Gastroesophageal sphincter (tissue), 4 donors: ENCODE measurements at regions not wholly inside any gene's neighbourhood (a gene's known extent, or its start where the extent isn't known, plus 50 kb on each side); places are given as distances from the start of the nearest gene placed in this dataset.

Source experiments
- ATAC-seq: fragments of 150-250 bp; one replicate; pipeline ENCODE4 v1.9.1; 2016; ENCODE audit warnings: mild to moderate bottlenecking, moderate library complexity
- H3K27ac ChIP-seq, 4 donors: fragments of 200-600 bp; sonication (generic) in 3 of 4; 1 replicate in 3 of 4; 2 replicates in 1 of 4; pipeline ENCODE4 v1.5.1; 2016 to 2019
- H3K27me3 ChIP-seq: fragments of 200-600 bp; sonication (generic); one replicate; pipeline ENCODE4 v1.5.1; 2019
- H3K36me3 ChIP-seq, 2 donors: fragments of 200-600 bp; sonication (generic); one replicate each; pipeline ENCODE4 v1.5.1; 2019; ENCODE audit warnings: control low read depth in 1 of 2
- H3K4me1 ChIP-seq, 3 donors: fragments of 200-600 bp; sonication (generic); 1 replicate in 2 of 3; 2 replicates in 1 of 3; pipeline ENCODE4 v1.5.1; 2016 to 2019; ENCODE audit warnings: control low read depth in 2 of 3
- H3K4me3 ChIP-seq, 2 donors: fragments of 200-600 bp; sonication (generic); one replicate each; pipeline ENCODE4 v1.5.1; 2019; ENCODE audit warnings: mild to moderate bottlenecking in 1 of 2, moderate library complexity in 1 of 2
- H3K9me3 ChIP-seq, 3 donors: fragments of 200-600 bp; sonication (generic); one replicate each; pipeline ENCODE4 v1.5.1; 2017 to 2019; ENCODE audit warnings: control low read depth in 2 of 3
- EP300 ChIP-seq: sonication (generic); formaldehyde crosslinking; IDR thresholded peaks from one replicate; pipeline ENCODE4 v1.6.1; 2017; ENCODE audit warnings: antibody characterized with exemption, mild to moderate bottlenecking
- POLR2A ChIP-seq, 2 donors: fragments of 450-650 bp; IDR thresholded peaks; one replicate each; pipeline ENCODE4 v1.6.1; 2017; ENCODE audit warnings: antibody characterized with exemption in 2 of 2, mild to moderate bottlenecking in 2 of 2, moderate library complexity in 1 of 2
- POLR2AphosphoS5 ChIP-seq: sonication (generic); formaldehyde crosslinking; IDR thresholded peaks from one replicate; pipeline ENCODE4 v1.6.1; 2017; ENCODE audit warnings: antibody characterized with exemption
- WGBS, 2 donors: methylation state at CpG; one replicate each; pipeline ENCODE4 v1.1.5; 2018; ENCODE audit warnings: low coverage in 1 of 2; 5-methylcytosine and 5-hydroxymethylcytosine counted together
- TF ChIP-seq, protein P1 (sequence below), 4 experiments: fragments of 200-600 bp in 2 of 4; fragments of 450-650 bp in 2 of 4; sonication (generic) in 1 of 4; IDR thresholded peaks; one replicate each; pipeline ENCODE4 v1.5.1; 2017 to 2019; ENCODE audit warnings: antibody characterized with exemption in 4 of 4, mild to moderate bottlenecking in 2 of 4, moderate library complexity in 2 of 4

DNA sequence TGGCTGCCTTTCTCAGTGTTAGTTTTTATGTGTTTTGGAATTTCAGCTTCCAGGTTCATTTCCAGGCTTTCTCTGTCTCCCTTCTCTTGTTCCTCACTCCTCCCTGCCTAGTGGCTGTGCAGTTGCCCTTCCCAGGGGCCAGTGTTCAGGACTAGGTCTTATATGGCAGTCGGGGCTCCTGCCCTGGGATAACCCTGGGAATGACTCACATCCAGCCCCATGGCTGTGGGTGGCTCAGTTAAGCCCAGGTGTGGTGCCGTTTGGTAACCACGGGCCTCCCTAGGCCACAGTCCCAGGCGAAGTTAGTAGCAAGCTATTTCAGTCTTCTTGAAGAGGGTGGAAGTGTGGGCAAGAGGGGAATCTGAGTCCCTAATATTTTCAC is 57.4 kb upstream of the DDR1 start:
- no peak for ATAC-seq
- 33% methylated on average over 2 to 3 of the region's 4 CpGs for WGBS, 2 donors
- TF ChIP-seq EP300 (no peak), POLR2A (IDR thresholded peaks at IDR 0.05) (no peak), POLR2AphosphoS5 (no peak)
- TF ChIP-seq, protein P1, sequence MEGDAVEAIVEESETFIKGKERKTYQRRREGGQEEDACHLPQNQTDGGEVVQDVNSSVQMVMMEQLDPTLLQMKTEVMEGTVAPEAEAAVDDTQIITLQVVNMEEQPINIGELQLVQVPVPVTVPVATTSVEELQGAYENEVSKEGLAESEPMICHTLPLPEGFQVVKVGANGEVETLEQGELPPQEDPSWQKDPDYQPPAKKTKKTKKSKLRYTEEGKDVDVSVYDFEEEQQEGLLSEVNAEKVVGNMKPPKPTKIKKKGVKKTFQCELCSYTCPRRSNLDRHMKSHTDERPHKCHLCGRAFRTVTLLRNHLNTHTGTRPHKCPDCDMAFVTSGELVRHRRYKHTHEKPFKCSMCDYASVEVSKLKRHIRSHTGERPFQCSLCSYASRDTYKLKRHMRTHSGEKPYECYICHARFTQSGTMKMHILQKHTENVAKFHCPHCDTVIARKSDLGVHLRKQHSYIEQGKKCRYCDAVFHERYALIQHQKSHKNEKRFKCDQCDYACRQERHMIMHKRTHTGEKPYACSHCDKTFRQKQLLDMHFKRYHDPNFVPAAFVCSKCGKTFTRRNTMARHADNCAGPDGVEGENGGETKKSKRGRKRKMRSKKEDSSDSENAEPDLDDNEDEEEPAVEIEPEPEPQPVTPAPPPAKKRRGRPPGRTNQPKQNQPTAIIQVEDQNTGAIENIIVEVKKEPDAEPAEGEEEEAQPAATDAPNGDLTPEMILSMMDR (IDR thresholded peaks at IDR 0.05): no peak

DNA sequence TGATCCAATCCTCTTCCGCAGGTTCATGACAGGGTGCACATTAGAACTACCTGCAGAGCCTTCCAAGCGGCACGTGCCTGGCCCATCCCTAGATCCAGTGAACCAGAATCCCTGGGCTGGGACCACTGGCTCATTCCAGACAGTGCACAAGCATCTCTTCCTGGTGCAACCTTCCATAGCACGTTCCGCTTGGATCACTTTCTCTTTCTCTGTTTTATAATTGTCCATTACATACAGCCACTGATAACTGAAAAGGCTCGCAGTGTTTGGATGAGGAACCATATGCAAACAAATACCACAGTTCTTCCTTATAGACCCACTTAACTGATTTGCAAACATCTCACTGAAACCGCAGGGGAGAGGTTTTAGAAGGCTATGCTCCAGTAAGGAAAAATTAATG is 59.6 kb upstream of the DDR1 start:
- WGBS, 2 donors: 87 to 88% methylated on average over 5 to 7 of the region's 7 CpGs
- no peak for ATAC-seq
- TF ChIP-seq, protein P1 (IDR thresholded peaks at IDR 0.05): no peak
- TF ChIP-seq POLR2AphosphoS5 (no peak), EP300 (no peak), POLR2A (IDR thresholded peaks at IDR 0.05) (no peak)
- Histone ChIP-seq H3K36me3 (no peaks in the 10 kb centered on the region), H3K9me3 (no peaks in the 10 kb centered on the region), H3K27me3 (no peaks in the 10 kb centered on the region), H3K27ac (no peak overlapping the region), H3K4me1 (peaks cover 0 to 54% (median 12%) of the 10 kb centered on the region in 3 donors), H3K4me3 (no peak overlapping the region)

More for the DNA sequence above, 57.4 kb upstream of the DDR1 start:
- Histone ChIP-seq H3K36me3 (no peaks in the 10 kb centered on the region), H3K9me3 (no peaks in the 10 kb centered on the region), H3K4me1 (peaks cover 0 to 45% (median 12%) of the 10 kb centered on the region in 3 donors), H3K4me3 (no peak overlapping the region), H3K27me3 (no peaks in the 10 kb centered on the region), H3K27ac (no peak overlapping the region)

DNA sequence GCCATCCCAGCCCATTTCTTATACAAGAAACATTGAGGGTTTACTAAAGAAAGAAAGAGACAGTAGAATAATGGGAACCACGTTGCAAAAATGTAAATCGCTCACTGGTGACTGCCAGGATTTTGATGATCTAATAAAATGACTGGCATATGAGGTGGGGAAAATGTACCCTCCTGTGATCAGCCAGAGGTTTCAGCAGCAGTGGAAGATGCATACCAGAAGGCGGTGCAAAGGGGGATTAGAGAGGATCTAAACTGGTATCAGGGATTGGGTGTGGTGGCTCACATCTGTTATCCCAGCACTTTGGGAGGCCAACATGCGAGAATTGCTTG is 60.8 kb upstream of the DDR1 start:
- ATAC-seq: no peak
- no peak overlapping the region for H3K4me3 ChIP-seq
- peaks cover 0 to 43% (median 12%) of the 10 kb centered on the region in 3 donors for H3K4me1 ChIP-seq
- H3K36me3 ChIP-seq: no peaks in the 10 kb centered on the region
- H3K27ac ChIP-seq: no peak overlapping the region
- H3K9me3 ChIP-seq: no peaks in the 10 kb centered on the region
- WGBS, 2 donors: 69 to 100% methylated on average over 2 to 3 of the region's 4 CpGs
- no peaks in the 10 kb centered on the region for H3K27me3 ChIP-seq
- no peak for TF ChIP-seq POLR2A (IDR thresholded peaks at IDR 0.05)
- no peak for TF ChIP-seq POLR2AphosphoS5
- TF ChIP-seq EP300: no peak
- TF ChIP-seq, protein P1 (IDR thresholded peaks at IDR 0.05): no peak

- no peak for ATAC-seq
- TF ChIP-seq, protein P1 (IDR thresholded peaks at IDR 0.05): peak; percentile 29 to 54 (median 43)
- no peak for TF ChIP-seq POLR2A (IDR thresholded peaks at IDR 0.05)
- WGBS, 2 donors: 34 to 61% methylated on average over 4 to 6 of the region's 6 CpGs
These were observed 62.2 kb upstream of the DDR1 start for GRCh38 chr6:30821862-30822784.

GRCh38 chr6:30820193-30820592 is 64.1 kb upstream of the DDR1 start:
- H3K27me3 ChIP-seq: no peaks in the 10 kb centered on the region
- no peaks in the 10 kb centered on the region for H3K9me3 ChIP-seq
- H3K36me3 ChIP-seq: no peaks in the 10 kb centered on the region
- H3K4me1 ChIP-seq: peaks cover 0 to 26% (median 5%) of the 10 kb centered on the region in 3 donors
- TF ChIP-seq POLR2A (IDR thresholded peaks at IDR 0.05) (no peak), POLR2AphosphoS5 (no peak), EP300 (no peak)
- TF ChIP-seq, protein P1 (IDR thresholded peaks at IDR 0.05): no peak
- peak overlapping the region in 1 of 4 donors; percentile 26 for H3K27ac ChIP-seq
- no peak overlapping the region for H3K4me3 ChIP-seq
- peak; percentile 71 for ATAC-seq
- 92 to 100% methylated on average over 1 of the region's 1 CpG for WGBS, 2 donors

More at GRCh38 chr6:30821862-30822784, 62.2 kb upstream of the DDR1 start:
- no peaks in the 10 kb centered on the region for H3K27me3 ChIP-seq
- H3K27ac ChIP-seq: peak overlapping the region in 2 of 4 donors; percentile 1 to 48
- no peaks in the 10 kb centered on the region for H3K9me3 ChIP-seq
- H3K4me1 ChIP-seq: peaks cover 0 to 29% (median 5%) of the 10 kb centered on the region in 3 donors
- H3K36me3 ChIP-seq: no peaks in the 10 kb centered on the region
- no peak overlapping the region for H3K4me3 ChIP-seq
